DMS153 treated with DMSO at 0.1 percent for 48 hours (cell line): ENCODE measurements at regions not wholly inside any gene's neighbourhood (a gene's known extent, or its start where the extent isn't known, plus 50 kb on each side); places are given as distances from the start of the nearest gene placed in this dataset.

Experiments
- DNase-seq: peaks from one replicate; lab custom pipeline; 2025; ENCODE audit not compliant: unreplicated experiment; lab: John Stamatoyannopoulos, UW

DNA sequence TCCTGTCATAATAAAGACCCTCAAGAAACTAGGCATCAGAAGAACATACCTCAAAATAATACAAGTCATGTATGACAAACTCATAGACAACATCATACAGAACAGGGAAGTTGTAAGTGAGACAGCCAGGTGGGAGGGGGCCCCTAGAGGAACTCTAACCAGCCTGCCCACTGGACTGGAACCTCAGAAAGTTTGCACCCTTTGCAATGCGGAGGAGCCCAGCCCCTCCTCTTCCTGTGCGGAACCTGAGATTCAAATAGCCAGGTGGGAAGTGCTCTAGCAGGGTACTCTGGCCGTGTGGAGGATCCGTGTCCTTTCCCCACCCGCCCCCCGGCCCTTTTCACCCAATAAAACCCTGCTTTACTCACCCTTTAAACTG, 387.0 kb upstream of the CBLB start:
- DNase-seq = no peak

DNA sequence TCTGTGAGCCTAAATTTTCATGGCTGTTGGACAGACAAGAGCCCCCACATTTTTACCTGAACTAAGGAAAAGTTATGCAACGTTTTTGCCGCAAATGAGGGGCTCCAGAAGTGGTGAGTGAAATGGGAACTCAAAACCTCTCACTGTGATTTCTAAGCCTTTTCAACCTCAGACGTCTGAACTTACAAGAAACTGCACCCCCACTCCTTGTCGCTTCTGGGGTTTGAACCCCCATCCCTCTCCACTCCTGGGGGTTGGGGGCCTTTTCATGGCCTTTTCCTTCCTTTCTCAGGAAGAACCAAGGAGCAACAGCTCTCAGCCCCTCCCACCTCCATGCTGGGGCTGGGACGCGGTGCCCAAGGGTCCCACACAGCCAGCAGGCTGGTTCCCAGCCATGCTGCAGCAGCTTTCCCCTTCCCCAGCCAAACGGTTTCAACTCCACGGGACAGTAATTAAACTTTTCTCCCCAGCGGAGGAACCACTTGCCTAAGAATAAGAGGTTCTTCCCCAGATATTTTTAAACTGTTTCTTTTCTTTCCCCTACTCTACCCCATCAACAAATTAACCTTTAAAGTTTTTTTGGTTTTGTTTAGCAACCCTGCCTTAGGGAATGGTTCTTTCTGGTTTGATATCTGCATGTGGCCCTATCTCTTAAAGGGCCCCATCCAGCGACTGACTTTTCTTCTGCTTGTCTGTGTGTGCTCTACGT, 387.6 kb upstream of the CBLB start:
- DNase-seq = no peak

DNA sequence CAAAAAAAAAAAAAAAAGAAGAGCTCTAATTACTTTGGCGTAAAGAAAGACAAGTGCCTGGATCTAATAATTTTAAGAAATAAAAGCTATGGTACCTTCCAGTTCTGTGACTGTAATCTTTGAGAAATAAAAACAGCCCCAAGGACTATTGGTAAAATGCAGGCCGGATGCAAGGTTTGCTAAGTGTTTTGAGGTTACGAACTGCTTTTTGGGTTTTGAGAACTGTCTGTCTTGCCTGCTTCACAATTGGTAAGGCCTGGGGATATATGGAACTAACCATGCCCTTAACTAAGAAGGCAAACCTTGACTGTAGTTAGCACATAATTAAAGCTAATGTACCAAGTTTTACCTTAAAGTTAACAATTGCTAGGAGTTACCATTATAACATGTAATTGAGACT, 388.4 kb upstream of the CBLB start:
- no peak for DNase-seq

DNA sequence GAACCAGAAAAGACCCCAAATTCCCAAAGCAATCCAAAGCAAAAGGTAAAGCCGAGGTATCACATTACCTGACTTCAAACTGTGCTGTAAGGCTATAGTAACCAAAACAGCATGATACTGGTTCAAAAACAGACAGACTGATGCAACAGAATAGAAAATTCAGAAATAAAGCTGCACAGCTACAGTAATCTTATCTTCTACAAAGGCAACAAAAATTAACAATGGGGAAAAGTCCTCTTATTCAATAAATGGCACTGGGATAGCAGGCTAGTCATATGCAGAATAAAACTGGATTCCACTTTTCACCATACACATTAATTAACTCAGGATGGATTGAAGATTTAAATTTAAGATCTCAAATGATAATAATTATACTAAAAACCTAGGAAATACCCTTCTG, 392.6 kb upstream of the CBLB start:
- no peak for DNase-seq

DNA sequence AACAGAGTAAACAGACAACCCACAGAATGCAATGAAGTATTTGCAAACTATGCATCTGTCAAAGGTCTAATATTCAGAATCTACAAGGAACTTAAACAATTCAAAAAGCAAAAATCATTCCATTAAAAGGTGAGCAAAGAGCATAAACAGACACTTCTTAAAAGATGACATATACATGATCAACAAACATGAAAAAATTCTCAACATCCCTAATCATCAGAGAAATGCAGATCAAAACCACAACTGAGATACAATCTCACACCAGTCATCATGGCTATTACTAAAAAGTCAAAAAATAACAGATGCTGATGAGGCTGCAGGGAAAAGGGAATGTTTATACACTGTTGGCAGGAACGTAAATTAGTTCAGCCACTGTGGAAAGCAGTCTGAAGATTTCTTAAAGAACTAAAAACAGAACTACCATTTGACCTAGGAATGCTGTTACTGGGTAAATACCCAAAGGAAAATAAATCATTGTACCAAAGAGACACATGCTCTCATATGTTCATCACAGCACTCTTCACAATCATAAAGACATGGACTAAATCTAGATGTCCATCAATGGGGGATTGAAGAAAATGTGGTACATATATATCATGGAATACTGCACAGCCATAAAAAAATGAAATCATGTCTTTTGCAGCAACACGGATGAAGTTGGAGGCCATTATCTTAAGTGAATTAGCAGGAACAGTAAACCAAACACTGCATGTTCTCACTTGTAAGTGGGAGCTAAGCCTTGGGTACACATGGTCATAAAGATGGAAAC, 393.3 kb upstream of the CBLB start:
- no peak for DNase-seq

DNA sequence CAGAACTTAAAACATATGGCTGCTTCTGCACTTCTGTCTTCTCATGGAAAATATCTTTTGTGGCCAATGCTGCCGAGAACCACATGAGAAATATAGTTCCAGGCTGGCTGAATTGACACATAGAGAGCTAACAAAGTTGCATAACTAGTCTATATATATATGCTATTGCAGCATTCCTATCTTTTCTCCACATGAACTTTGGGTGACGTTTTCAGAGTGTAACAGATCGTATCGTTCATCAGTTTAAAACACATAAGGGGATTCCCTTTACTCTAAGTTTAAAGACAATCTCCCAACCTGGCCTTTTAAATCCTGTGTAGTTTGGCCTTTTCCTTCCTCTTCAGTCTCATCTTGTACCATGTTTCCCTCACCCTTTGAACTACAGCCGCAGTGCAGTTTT, 394.2 kb upstream of the CBLB start:
- DNase-seq = no peak

DNA sequence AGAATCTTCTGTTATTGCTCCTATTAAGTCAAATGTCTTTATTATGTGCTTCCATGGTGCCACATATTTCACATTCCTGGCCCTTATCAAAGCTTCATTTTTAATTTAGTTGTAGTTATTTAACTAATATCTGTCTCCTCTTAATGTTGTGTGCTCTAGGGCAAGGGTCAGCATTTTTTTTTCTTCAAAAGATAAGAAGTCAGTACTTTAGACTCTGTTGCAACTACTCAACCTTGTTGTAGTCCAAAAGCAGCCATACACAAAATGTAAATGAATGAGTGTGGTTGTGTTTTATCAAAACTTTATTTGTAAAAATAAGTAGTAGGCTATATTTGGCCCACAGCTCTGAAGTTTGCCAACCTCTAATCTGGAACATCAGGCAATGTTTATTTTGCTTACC, 394.7 kb upstream of the CBLB start:
- DNase-seq = no peak

DNA sequence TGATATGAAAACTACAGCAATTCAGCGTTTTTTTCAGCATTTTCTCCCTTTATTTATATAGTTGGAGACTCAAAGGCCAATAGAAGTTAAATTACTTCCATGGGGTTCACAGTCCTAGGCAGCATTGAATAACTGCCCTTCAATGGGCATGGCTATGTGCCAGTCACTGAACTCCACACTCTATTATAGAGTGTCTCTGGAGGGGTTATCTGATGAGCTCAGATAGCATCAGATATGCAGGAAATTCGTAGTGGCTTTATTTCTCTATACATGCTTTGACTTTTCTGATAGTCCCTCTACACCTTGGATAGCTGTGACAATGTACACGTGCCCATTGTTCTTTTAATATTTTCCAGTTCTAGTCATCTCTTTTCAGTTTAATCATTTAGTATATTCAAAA, 396.9 kb upstream of the CBLB start:
- DNase-seq = no peak

DNA sequence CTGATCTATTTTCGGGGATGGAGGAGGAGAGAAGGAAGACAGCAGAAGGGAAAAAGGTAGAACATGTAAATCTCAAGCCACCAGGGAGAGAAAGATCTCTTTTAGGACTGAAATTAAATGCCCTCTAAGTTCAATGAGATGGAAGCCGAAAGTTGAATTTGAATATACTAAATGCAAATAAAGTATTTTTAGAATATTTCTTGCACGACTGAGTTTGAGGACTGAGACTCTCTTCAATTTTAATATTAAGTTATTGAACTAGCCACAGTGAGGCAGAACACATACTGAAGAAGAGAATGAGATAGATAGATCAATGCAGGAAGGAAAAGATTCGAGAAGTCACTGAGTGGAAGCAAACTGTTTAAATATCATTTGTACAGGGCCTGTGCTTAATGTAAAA, 399.9 kb upstream of the CBLB start:
- DNase-seq = no peak

DNA sequence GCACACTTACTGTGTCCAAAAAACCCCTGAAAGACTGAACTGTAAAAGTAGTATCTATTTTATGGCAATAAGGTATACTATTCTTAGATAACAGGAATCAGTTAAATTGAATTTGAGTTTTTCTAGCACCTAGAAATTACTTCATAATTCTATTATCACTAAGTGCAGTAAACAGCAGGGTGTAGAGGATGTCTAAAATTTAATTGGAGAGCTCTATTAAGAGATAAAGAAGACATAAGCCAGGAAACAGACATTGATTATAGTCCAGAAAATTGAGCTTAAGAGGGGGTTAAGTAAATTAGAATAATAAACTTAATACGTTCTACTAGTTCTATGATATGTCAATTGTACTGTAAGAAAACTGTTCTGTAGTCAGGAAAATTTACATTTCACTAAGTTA, 403.5 kb upstream of the CBLB start:
- no peak for DNase-seq

DNA sequence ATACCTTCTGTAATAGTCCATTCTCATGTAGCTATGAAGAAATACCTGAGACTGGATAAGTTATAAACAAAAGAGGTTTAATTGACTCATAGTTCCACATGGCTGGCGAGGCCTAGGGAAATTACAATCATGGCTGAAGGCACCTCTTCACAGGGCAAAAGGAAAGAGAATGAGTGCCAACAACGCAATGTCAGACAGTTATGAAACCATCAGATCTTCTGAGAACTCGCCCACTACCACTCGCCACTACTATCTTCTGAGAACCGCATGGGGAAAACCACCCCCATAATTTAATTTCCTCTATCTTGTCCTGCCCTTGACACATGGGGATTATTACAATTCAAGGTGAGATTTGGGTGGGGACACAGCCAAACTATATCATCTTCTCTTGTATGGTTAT, 406.8 kb upstream of the CBLB start:
- DNase-seq = no peak

DNA sequence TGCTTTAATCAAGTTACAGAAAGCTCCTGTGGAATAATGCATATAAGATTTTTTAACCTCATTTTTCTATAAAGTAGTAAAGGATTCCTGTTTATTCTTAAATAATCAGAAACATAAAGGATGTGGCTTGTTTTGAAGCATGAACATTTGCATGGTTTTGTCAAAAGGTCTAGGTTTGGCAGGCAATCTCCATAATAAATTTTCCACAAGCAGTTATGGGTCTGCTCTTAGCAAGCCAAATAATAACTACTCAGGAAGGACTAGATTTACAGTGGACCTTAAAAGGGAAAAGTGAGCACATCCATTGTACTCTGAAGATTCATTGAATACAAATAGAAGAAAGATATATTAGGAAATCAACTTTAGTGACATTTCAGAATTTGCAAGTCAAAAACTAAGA, 407.3 kb upstream of the CBLB start:
- DNase-seq = no peak

DNA sequence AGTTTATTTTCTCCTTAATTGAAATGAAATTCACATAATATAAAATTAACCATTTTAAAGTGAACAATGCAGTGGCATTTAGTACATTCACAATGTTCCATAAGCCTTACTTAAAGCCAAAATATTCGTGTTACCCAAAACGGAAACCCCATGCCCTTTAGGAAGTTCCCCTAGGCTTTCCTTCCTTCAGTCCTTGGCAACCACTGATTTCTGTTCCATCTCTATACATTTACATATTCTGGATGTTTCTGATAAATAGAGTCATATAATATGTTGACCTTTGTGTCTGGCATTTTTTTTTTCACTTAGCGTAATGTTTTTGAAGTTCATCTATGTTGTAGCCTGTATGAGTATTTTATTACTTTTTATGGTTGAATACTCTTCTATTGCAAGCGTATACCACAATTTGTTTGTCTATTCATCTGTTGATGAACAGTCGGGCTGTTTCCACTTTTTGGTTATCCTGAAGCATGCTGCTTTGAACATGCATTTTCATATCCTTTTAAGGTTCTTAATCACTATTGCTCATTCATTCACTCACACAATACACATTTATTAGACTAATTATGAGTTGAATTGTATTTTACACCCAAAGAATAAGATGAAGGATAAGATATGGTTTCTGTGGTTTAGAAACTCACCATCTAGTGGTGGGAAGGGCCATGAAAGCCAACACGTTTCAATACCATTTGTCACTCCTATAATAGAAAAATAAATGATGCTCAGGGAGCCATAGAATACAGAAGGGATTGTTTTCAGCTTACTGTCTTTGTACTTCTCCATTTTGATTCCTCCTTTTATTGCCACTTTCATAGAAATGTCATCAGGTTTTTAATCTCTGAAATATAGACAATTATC, 408.2 kb upstream of the CBLB start:
- DNase-seq = no peak

DNA sequence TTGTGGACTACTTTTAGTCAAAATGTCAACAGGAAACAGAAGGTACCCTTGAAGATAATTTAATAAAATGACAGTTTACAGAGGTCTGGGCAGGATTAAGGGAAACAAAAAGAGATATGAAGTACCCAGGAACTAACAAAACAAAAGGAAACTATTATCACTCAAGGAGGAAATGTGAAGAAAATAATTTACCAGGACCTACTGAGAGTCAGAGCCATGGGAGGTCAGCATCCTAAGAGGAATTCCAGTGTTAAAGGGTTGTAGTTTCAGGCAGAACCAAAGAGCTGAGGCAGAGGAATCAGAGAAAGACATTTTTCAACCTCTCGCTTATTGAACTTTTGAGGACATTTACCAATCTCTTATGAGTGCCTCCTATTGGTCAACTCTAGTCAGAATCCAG, 408.9 kb upstream of the CBLB start:
- no peak for DNase-seq

DNA sequence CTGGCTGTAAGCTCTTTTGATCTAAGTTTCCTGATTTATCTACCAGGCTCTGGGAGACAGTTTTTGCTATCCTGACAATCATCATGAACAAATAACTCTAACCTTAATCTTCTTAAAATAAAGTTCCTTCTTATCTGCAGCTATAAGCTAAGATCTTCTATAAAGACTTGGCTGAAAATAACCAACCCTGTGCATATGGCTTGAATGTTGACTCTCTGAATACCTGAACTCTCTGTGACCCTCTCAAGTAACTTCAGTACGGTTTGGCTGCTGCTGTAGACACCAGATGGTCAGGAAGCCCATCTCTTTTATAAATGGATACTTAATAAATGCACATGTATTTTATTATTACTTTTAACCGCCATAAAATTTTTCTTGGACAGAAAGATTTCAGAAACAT, 412.4 kb upstream of the CBLB start:
- DNase-seq = no peak

DNA sequence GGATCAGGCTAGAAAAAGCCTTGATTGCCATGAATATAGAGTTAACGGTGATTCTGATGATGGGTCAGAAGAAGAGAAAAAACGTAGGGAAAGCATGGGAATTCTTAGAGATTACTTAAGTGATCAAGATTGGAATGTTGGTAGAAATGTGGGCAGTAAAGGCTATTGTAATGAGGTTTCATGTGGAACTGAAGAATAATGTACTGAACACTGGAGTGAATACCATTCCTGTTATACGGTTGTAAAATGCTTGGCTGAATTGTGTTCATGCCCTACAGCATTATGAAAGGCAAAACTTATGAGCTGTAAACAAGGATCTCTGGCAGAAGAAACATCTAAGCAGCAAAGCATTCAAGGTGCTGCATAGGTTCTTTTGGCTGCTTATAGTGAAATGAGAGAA, 414.1 kb upstream of the CBLB start:
- no peak for DNase-seq

DNA sequence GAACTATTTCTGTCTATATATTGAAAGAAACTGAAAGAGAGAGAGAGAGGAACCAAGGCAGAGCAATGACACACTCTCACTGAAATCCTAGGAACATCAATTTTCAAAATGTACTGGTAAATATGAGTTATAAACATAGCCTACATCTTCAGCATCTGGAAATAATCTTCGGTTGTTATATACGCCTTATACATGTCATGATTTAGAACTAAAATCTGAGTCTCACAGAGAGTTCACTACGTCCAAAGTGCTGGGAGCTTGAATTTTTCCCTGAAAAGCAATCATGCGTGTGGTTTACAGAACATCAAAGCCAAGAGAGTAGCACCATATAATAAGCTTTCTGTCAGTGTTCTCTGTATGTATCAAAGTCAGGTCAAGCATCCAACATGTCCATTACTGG, 420.0 kb upstream of the CBLB start:
- DNase-seq = no peak

DNA sequence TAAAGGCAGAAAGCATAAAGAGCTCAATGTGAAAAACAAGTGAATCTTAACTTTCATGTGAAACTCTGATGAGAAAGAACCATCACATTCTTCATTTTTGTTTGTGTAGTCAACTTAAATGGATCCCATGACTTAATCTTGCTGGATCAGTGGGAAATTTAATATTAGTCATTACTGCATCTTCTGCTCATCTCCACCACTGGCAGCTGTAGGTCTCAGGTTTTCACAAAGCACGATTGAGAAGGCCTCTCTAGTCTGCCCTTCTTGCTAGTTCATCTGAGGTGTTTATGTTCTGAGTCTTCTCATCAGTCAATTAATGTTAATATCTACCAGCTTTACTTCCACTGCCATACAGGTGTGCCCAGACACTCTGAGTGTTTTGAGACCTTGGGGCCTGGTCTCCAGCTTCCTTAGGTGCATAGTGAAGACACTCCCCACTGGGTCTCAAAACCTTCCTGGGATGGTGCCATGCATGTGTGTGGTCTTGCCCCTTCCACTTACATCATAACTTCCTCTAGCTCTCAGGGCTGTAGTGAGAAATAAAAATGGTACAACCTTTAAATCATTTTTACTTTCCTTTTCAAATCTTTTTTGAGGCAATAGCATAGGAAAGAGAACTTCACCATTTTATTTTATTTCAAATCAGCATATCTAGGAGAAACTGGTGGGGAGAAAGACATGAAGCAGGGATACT, 421.6 kb upstream of the CBLB start:
- no peak for DNase-seq

DNA sequence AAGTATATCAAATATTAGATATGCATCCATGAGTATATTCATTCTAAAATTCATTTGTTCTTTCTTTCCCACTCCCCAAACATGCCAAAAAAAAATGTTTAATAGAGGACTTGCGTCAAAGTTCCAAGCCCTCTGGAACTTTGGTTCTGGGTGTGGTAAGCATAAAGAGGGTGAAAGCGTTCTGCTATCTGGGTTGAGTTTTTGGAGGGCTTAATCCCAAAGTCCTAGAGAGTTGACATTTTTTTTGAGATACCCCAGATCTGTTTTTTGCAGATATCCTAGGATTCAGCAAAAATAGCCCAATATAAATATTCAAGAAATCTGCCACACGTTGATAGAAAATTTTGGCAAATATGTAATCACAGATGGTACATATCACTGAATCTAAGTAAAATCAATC, 424.3 kb upstream of the CBLB start:
- no peak for DNase-seq

DNA sequence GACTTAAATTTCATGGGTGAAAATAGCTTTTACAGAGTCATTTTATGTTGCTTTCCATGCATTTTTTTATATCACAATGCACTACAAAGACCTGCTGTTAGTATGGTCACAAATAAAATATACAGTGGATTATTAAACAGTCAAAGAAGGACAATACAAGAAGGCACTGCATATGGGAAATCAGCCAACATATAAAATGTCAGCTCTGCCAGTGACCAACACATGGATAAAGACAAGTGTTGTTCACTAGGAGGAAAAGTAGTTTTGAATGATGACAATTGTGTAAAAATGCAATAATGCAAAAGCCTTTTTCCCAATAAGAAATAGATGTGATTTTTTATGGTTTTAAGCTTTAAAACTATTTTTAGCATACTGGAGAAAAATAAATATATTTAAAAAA, 425.3 kb upstream of the CBLB start:
- no peak for DNase-seq

DNA sequence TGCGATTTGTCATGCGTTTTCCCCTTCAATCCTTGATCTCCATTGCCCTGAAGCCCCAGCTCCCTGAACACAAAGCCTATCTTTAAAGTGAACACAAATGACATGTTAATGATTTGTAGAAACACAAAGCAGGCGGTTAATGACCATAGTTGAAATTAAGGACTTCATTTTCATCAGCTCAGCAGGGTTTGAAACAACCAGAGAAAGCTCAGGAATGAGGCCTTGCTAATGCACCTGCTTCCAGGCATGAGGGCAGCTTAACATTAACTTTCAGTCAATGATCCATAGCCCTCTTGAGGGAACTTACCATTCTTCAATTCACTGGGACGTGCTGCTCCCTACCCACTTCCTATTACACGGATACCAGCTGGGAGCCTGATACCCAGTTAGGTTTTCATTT, 427.2 kb upstream of the CBLB start:
- no peak for DNase-seq
